ENCODE measurements at regions not wholly inside any gene's neighbourhood (a gene's known extent, or its start where the extent isn't known, plus 50 kb on each side); places are given as distances from the start of the nearest gene placed in this dataset.

- no peak overlapping the region for H3K9ac ChIP-seq (ENCODE audit: low read depth, low read length)
- H3K56ac ChIP-seq (ENCODE audit: extremely low read depth, insufficient read depth, low read length): no peak overlapping the region
- no peaks in the 10 kb centered on the region for H3K27me3 ChIP-seq (ENCODE audit: control insufficient read depth, insufficient read depth, low read length)
- no TSS peak for BruUV-seq (replicated peaks)
- H3K36me3 ChIP-seq (ENCODE audit: control insufficient read depth, insufficient read depth, low read length): no peaks in the 10 kb centered on the region
- H3K4me3 ChIP-seq (ENCODE audit: insufficient read depth, low read depth, low read length): no peak overlapping the region
- peaks cover 13% of the 10 kb centered on the region for H3K9me3 ChIP-seq (ENCODE audit: control insufficient read depth, insufficient read depth, low read length)
- TF ChIP-seq MXI1 (IDR thresholded peaks at IDR 0.05; ENCODE audit: borderline replicate concordance, low read depth, low read length) (no peak), RFX5 (IDR thresholded peaks at IDR 0.05; ENCODE audit: low read depth, low read length) (no peak), NFE2L2 (IDR thresholded peaks at IDR 0.05; ENCODE audit: low read depth, low read length) (no peak), MAFK (IDR thresholded peaks at IDR 0.05; ENCODE audit: low read depth, low read length) (no peak), RCOR1 (IDR thresholded peaks at IDR 0.05; ENCODE audit: insufficient replicate concordance, low read length) (no peak), CHD1 (IDR thresholded peaks at IDR 0.05; ENCODE audit: low read depth, low read length) (no peak), MAZ (IDR thresholded peaks at IDR 0.05; ENCODE audit: borderline replicate concordance, low read depth, low read length) (no peak), CEBPB (IDR thresholded peaks at IDR 0.05; ENCODE audit: low read depth, low read length) (no peak), CTCF (conservative IDR thresholded peaks at IDR 0.05; ENCODE audit: low read depth, low read length) (no peak), USF2 (IDR thresholded peaks at IDR 0.05; ENCODE audit: low read depth, low read length) (no peak), ELK1 (IDR thresholded peaks at IDR 0.05; ENCODE audit: borderline replicate concordance, low read depth, low read length) (no peak), POLR2A (IDR thresholded peaks at IDR 0.05; ENCODE audit: low read depth, low read length) (no peak)
- H2BK5ac ChIP-seq (ENCODE audit: low read depth, low read length, poor library complexity, severe bottlenecking): no peak overlapping the region
- no peak overlapping the region for H2AK9ac ChIP-seq (replicated peaks; ENCODE audit: low read depth, low read length, poor library complexity)
- H4K8ac ChIP-seq (ENCODE audit: low read depth in 2 of 2, low read length in 2 of 2): no peak overlapping the region
- intact Hi-C loops (cut with micrococcal nuclease) (no loop called here), in situ Hi-C loops (cut with MboI; ENCODE audit: low sequenced_read_pairs) (no loop called here), dilution Hi-C loops (cut with HindIII; ENCODE audit: low sequenced_read_pairs, unreplicated experiment) (no loop called here)
- H3K27ac ChIP-seq (ENCODE audit: insufficient read depth, low read length): no peak overlapping the region
- no peaks in the 10 kb centered on the region for H3K9me1 ChIP-seq (ENCODE audit: insufficient read depth, low read length)
- no peaks in the 10 kb centered on the region for H3K79me1 ChIP-seq (ENCODE audit: low read depth in 1 of 2, low read length in 2 of 2)
- no peak overlapping the region for H2BK15ac ChIP-seq (ENCODE audit: low read depth, low read length)
- H2BK120ac ChIP-seq (ENCODE audit: low read depth, low read length): no peak overlapping the region
- H2BK20ac ChIP-seq (ENCODE audit: low read depth, low read length): no peak overlapping the region
- no peak overlapping the region for H4K5ac ChIP-seq (ENCODE audit: low read depth, low read length)
- no peak overlapping the region for H3K18ac ChIP-seq (ENCODE audit: low read depth, low read length)
- no peaks in the 10 kb centered on the region for H4K20me1 ChIP-seq (ENCODE audit: insufficient read depth, low read length)
- CTCF ChIA-PET: no interaction called here
- H3K23ac ChIP-seq (ENCODE audit: low read depth, low read length): no peak overlapping the region
- no peaks in the 10 kb centered on the region for H3K4me1 ChIP-seq (ENCODE audit: control insufficient read depth, insufficient read depth, low read length)
- no peak overlapping the region for H3K4me2 ChIP-seq (ENCODE audit: low read depth, low read length)
- H3K14ac ChIP-seq (replicated peaks; ENCODE audit: low read depth, low read length): no peak overlapping the region
- no peak overlapping the region for H3K4ac ChIP-seq (ENCODE audit: low read depth, low read length)
- POLR2A ChIA-PET (ENCODE audit: unreplicated experiment): no interaction called here
- no peak overlapping the region for H4K91ac ChIP-seq (ENCODE audit: insufficient read depth, low read depth, low read length)
- DNase-seq (no peak), ATAC-seq (ENCODE audit: low read depth) (no peak)
- H2AFZ ChIP-seq (replicated peaks; ENCODE audit: low read length, poor library complexity): no peak overlapping the region
- no peak overlapping the region for H2AK5ac ChIP-seq (ENCODE audit: low read depth, low read length)
These were observed 134.2 kb downstream of the IQUB start for GRCh38 chr7:123400196-123400595.
